ENCODE measurements at regions not wholly inside any gene's neighbourhood (a gene's known extent, or its start where the extent isn't known, plus 50 kb on each side); places are given as distances from the start of the nearest gene placed in this dataset.
A peak's percentile ranks its signal among the peaks of the same experiment; 100 is the strongest.

DNA sequence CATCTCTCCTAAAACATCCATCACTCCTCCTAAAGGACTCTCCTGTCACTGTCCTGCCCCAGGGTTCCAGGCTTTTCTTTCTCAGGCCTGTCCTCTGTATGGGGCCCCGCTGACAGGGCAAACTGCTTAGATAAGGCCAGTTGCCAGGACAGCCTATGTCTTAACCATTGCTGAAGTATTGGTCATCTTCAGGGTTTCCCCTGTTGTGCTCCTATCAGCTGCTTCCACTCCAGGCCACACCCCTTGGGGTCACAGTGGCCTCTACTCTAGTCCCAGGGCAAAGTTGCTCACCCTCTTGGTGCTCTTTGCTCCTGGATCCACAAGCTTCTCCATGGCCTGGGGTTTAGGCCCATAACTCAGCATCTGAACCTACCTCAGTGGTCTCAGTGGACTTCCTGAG lies 138.0 kb upstream of the PJA1 start:
- POLR2A ChIA-PET (ENCODE audit: low non-redundant PET), result no interaction called here
- no peak overlapping the region for H3K27ac ChIP-seq
- CTCF ChIA-PET, result no interaction called here
- TF ChIP-seq, protein P1, sequence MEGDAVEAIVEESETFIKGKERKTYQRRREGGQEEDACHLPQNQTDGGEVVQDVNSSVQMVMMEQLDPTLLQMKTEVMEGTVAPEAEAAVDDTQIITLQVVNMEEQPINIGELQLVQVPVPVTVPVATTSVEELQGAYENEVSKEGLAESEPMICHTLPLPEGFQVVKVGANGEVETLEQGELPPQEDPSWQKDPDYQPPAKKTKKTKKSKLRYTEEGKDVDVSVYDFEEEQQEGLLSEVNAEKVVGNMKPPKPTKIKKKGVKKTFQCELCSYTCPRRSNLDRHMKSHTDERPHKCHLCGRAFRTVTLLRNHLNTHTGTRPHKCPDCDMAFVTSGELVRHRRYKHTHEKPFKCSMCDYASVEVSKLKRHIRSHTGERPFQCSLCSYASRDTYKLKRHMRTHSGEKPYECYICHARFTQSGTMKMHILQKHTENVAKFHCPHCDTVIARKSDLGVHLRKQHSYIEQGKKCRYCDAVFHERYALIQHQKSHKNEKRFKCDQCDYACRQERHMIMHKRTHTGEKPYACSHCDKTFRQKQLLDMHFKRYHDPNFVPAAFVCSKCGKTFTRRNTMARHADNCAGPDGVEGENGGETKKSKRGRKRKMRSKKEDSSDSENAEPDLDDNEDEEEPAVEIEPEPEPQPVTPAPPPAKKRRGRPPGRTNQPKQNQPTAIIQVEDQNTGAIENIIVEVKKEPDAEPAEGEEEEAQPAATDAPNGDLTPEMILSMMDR (conservative IDR thresholded peaks at IDR 0.05; ENCODE audit: low read depth), result no peak
- no peak for DNase-seq (ENCODE audit: low spot score)

DNA sequence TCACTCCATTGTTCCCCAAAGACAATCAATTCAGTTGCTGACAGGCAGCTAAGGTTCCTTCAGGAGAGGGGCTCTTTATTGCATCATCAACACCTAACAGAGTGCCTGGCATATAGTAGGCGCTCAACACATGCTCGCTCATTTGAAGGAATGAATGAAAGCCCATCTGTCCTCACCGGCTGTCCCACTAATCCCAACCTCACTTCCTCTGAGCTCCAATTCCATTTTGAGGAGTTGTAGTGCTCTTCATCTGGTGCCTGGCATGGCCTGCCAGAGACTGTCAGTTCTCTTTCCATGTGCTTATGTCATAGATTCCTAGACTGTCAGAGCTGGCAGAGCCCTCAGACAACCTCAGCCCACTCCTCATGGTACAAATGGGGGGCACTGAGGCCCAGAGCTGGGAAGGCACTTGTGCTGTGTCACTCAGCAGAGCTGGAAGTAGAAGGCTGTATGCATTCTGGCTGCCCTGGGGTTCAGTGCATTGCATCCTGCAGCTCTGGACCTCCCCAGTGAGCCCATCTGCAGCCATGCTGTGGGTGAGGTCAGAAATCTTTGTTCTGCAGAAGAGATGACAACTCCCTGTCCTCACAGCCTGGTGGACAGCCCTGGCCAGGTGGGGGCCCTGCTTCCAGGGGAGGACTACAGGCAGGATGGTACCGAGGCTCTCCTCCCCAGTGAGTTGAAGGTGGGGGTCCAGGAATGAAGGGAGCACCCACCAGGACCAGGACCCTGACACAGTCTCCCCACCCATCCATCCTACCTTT lies 134.9 kb upstream of the PJA1 start:
- H3K27ac ChIP-seq, result no peak overlapping the region
- ChIA-PET POLR2A (ENCODE audit: low non-redundant PET) (no interaction called here), CTCF (no interaction called here)
- DNase-seq (ENCODE audit: low spot score), result no peak
- TF ChIP-seq, protein P1 (conservative IDR thresholded peaks at IDR 0.05; ENCODE audit: low read depth), result no peak

DNA sequence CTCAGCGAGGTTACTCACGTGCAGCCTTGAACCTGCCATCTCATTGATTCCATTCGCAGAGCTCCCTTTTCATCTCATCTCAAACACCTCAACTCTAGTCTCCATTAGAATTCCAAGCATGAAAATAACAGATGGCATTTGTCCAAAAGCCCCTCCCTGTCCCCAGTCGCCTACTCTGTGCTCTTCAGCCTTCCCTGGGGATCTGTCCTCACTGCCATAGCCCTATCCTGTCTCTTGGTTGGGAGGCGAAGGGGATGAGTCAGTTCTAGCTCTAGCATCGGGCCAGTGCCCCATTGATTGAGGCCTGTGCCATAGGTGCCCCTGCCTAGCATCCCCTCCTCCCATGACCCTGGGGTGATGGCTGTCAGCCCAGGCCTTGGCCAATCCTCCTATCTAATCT lies 134.0 kb upstream of the PJA1 start:
- ChIA-PET POLR2A (ENCODE audit: low non-redundant PET) (no interaction called here), CTCF (interaction anchor here (0.6 to 0.8 kb wide), 2 partner anchors 168 to 477 kb away, joined by 3 to 5 read pairs; no protein-coding TSS in a partner anchor)
- no peak for DNase-seq (ENCODE audit: low spot score)
- peak overlapping the region; percentile 35; the same call in 1 of the 2 replicates for H3K27ac ChIP-seq
- TF ChIP-seq, protein P1 (conservative IDR thresholded peaks at IDR 0.05; ENCODE audit: low read depth), result no peak

DNA sequence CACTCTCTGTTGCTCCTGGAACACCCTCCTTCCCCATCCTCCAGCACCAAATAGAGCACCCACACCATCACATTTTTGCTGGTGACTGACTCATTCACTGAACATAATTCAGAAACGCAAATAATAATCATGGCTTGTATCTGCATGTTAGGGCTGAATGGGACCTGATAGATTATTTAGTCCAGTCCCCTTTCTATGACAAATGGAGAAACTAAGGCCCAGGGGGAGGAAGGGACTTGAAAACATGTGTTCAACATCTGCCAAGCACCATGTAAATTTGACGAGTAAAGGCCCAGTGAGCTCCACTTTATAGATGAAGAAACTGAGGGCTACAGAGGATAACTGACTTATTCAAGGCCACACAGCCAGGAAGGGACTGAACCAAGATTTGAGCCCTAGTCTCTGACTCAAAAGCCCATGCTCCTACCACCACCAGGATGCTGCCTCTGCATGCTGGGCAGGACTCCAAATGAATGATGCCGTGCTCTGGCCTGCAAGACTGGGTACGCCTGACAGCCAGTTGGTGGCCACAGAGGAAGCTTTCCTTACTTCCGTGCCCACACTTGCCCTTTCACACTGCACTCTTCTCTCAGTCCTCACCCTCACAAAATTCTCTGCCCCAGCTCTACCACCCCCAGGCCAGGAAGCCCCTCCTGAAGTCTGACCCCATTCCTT lies 133.3 kb upstream of the PJA1 start:
- H3K27ac ChIP-seq, result peak overlapping the region; percentile 35; the same call in 1 of the 2 replicates
- CTCF ChIA-PET, result interaction anchor here (0.8 kb wide), 1 partner anchor 168 kb away, joined by 5 read pairs; no protein-coding TSS in a partner anchor
- POLR2A ChIA-PET (ENCODE audit: low non-redundant PET), result no interaction called here
- DNase-seq (ENCODE audit: low spot score), result no peak
- TF ChIP-seq, protein P1 (conservative IDR thresholded peaks at IDR 0.05; ENCODE audit: low read depth), result no peak

DNA sequence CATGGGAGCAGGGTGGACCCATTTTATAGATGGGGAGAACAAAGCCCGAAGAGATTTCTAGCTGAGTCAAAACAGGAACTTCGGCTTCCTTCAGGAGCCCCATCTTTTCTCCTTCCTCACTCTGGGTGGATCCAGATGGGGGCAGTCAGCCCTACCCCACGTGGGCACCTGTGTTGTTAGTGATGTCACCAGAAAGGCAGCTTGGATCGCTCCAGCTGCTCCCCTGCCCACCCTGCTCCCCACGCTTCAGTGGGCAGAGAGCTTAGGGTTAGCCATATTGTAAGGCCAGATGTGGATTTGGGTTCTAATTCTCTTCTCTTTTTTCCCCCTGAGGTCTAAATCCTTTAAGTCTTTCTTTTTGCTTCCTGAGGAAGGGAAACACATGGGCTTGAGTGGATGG lies 132.3 kb upstream of the PJA1 start:
- CTCF ChIA-PET, result no interaction called here
- TF ChIP-seq, protein P1 (conservative IDR thresholded peaks at IDR 0.05; ENCODE audit: low read depth), result no peak
- no peak overlapping the region for H3K27ac ChIP-seq
- POLR2A ChIA-PET (ENCODE audit: low non-redundant PET), result no interaction called here
- DNase-seq (ENCODE audit: low spot score), result no peak

DNA sequence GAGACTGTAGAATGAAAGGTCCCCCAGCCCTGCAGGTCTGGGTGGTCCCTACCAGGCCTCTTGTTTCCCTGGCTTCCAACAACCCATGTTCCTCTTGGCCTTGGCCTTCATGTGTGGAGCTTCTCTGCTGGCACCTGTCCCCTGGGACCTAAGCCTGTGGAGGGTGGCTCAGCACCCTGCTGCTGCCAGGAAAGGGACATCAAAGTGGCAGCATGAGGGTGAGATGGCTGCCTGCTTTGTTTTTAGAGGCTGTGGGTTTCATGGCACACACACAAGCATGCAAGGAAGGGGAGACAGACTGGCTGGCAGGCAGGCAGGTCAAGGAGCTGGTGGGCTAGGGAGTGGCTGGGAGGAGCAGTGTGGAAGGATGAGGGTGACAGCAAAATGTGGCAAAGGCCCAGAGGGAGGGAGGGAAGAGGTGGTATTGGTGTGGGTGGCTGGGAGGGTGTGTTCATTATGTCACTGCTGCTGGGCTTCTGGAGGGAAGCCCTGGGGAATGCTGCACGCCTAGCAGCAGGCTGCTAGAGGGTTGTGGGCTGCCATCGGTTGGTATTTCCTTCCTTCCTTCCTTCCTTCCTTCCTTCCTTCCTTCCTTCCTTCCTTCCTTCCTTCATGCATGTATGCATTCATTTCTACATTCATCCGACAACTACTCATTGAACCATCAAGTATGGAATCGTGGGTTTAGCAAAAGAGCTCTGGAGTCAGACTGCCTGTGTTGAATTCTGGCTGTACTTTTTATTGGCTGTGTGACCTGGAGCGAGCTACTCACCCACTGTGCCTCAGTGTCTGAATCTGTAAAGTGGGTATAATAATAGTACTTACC lies 128.7 kb upstream of the PJA1 start:
- TF ChIP-seq, protein P1 (conservative IDR thresholded peaks at IDR 0.05; ENCODE audit: low read depth), result no peak
- no peak for DNase-seq (ENCODE audit: low spot score)
- ChIA-PET CTCF (interaction anchor here (1.0 kb wide), 1 partner anchor 466 kb away, joined by 3 read pairs; no protein-coding TSS in a partner anchor), POLR2A (ENCODE audit: low non-redundant PET) (no interaction called here)
- no peak overlapping the region for H3K27ac ChIP-seq
